LHCN-M2 (cell line): ENCODE measurements at regions not wholly inside any gene's neighbourhood (a gene's known extent, or its start where the extent isn't known, plus 50 kb on each side); places are given as distances from the start of the nearest gene placed in this dataset.

Experiments used
- DNase-seq: peaks from one replicate; pipeline ENCODE4 v3.0.0-alpha.2; 2012; ENCODE audit warnings: low read depth

DNA sequence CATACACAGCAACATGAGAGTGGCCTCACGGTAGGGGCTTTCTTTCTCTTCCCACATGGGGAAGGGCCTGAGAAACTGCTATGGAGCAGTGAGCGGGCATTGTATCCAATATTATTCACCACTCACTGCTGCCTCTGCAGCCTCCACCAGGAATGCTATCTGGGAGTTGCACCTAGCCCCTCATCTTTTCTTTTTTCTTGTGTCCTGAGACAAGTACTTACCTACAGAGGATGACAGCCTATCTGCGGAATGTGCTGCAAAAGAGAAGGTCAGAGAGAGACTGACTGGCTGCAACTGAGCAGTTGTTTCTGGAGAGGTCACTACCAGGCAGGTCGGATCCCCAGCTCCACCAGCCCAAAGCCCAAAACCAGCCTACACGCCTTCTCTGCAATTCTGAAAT lies 52.1 kb upstream of the HTATIP2 start:
- DNase-seq = no peak

DNA sequence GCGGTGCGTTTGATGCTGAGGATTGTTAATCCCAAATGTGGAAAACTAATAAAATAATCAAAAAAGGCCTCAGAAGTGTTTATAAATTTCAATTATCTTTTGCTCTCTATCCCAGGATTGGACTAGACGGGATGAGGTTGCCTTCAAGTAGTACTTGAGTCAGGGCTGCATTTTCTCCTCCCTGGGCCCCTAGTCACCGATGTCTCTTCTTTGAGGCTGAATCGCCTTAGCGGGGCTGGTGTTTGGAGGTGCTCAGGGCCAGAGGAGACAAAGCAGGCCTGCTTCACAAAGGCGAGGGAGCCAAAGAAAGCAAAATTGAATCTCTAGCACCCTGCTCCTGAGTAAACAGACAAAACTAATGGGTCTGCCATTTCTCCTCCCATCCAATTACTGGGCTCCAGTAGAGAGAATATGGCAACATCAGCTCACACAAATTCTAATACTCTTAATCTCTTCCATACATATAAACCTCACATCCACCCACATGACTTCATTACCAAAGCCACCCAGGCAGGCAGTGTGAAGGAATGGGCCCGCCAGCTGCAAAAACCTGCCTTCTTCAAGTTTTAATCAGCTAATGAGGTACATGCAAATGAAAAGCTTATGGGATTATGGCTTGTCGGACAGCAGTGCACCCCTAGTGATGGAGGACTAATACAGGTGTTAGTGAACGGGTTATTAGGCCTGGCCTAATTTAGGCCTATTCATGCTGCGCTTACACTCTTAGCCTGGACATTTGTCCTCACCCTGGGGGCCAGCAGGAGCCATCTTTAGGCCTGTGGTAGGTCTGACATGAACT lies 52.7 kb upstream of the HTATIP2 start:
- DNase-seq = no peak

DNA sequence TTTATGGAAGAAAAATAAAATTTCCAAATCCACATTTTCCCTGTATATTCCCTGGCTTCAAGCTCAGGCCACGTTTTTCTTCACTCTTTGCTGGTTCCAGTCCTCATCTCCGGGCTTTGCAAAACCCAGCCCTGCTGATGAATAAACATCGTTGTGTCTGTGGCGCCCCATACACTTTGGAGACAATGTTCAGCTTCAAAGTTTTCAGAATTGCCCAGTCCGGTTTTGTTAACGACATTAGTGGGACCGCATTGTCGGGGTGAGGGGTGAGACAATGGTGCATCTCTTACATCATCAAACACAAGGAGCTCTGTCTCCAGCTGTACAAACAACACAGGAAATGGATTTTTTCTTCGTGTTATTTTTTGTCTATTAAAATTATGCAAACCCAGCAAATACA lies 53.4 kb upstream of the HTATIP2 start:
- DNase-seq = no peak

GRCh38 chr11:20309231-20310025 lies 54.1 kb upstream of the HTATIP2 start:
- DNase-seq = no peak

DNA sequence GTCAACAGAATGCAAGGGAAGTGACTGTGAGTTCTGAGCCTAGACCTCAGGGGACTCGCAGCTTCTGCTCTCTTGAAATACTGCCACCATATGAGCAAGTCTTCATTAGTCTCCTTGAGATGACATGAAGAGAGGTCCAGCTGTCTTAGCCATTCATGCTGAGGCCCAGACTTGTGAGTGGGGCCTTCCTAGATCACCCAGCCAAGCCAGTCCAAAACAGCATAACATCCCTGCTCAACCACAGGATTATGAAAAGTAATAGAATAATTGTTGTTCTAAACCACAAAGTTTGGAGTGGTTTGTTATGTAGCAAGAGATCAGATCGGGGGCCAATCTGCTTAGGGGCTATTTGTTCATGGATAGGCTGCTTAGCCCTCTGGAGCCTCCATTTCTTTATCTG lies 54.9 kb upstream of the HTATIP2 start:
- peak; percentile 8 for DNase-seq

GRCh38 chr11:20303391-20303965 lies 60.0 kb upstream of the HTATIP2 start:
- DNase-seq = no peak

DNA sequence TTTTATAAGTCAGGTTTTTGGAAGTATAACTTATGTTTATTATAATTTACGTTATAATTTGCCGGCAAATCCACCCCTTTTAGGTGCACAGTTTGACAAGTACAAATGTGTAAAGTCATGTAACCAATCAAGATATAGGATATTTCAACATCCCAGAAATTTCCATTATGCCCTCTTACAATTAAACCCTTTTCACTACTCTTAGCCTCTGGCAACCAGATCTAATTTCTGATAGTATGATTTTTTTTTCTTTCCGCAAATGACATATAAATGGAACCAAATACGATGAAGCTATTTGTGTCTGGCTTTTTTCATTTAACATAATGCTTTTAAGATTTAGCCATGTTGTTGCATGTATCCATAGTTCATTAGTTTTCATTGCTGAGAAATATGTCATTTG lies 69.5 kb upstream of the HTATIP2 start:
- DNase-seq = no peak

DNA sequence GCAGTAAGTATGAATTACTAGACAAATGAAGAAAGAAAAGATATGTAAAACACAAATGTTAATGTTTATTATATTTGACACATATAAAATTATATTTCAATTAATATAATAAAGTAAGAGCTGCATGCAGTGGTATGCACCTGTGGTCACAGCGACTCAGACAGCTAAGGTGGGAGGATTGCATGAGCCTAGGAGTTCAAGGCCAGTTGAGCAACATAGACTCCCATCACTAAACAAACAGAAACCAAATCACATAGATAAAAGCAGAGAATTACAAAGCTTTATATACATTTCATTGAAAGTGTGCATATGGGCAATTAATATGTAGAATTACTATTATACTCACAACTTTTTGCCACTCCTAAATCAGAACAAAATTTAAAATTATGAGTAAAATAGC lies 70.0 kb upstream of the HTATIP2 start:
- DNase-seq = no peak

DNA sequence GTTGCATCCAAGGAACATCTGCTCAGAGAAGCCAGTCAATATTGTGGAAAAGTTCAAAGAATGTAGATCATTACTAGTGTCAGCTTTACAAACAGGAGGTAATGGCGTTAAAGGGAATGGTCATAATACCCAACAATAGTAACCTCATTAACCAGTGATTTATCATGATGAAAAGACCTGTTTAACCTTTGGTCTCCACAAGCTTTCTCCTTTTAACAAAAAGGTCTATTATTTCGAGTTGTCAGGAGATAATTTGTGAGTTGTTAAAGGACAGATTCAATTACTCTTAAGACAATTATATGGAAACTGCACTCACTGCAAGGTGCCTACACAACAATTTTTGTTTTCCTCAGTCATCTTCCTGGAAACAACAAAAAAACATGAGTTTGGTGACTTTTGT lies 73.8 kb upstream of the HTATIP2 start:
- no peak for DNase-seq

GRCh38 chr11:20283475-20283874 lies 80.0 kb upstream of the HTATIP2 start:
- no peak for DNase-seq

DNA sequence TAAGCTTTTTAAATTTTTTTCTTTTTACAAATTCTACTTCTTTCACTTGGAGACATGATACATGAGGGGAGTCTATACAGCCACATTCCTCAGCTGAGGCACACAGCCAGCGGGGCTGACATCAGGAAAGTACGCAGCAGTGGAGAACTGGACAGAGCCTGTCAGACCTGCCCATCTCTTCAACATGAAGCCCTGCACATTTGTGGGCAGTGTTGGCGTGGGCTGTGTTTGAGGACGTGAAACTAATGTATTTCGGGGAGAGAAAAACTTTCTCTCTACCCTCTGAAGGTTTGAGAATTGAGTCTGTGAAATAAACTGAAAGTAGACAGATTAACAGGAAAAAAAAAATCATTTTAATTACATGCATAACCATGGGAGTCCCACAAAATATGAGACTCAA lies 84.8 kb upstream of the HTATIP2 start:
- DNase-seq = no peak

- DNase-seq = no peak
These were observed 86.5 kb upstream of the HTATIP2 start for GRCh38 chr11:20277014-20277413.

DNA sequence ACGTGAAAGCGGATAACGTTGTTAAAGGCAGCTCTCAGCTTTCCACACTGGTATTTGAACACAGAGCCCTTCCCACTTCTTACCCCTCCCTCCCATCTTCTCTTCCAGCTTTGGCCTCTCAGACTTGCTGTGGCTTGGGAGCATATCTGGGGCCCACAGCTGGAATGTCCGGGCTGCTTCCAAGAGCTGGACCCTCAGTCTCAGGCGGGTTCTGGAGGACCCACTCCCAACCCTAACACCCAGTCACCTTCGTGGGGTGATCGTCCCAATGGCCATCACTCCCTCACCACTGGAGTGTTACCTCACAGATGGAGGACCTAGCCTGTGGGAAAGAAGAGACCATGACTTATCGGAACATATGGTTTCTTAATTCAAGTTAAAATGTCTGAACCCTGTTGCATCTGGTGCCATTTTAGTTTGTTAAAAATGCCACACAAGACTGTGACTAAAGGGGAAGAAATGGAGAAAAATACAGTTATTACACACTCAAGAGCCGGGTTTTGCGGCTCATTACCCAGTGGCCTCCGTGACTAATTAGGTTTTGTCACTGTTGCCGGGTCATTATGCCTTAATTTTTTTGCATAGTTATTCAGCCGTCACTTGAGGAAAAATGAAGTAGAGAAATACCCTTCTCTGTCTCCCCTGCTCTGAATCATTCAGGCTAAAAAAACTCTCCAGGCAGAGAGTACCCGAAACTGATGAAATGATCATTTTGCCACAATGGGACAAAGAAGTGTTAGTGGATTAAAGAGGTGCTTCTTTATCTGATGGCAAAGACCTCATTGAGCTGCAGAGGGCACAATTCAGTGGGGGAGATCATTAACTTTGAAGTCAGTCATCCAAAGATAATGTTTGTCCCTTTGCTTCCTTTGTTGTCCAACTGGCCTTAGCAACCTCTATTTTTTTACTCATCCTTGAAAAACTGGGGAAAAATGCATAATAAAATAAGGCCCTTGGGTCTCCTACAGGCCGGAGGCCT lies 87.2 kb upstream of the HTATIP2 start:
- DNase-seq = no peak

GRCh38 chr11:20274031-20274430 lies 89.5 kb upstream of the HTATIP2 start:
- DNase-seq = no peak

DNA sequence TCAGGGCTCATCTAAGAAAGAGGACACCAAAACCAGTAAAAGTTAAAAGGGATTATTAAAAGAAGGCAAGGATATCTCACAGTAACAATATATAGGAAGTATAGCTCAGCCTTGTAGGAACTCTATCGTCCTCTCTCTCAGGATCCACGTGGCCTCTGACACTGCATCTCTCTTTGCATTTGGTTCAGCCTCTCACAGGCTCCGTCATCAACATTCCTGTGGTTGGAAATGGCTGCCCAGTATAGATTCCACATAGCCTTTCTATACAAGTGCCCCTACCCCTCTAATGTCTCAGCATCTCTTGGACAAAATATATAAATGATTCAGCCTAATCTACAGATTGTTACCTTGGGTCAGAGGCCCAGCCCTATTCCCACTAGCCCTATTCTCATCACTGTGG lies 101.3 kb upstream of the DBX1 start:
- no peak for DNase-seq

DNA sequence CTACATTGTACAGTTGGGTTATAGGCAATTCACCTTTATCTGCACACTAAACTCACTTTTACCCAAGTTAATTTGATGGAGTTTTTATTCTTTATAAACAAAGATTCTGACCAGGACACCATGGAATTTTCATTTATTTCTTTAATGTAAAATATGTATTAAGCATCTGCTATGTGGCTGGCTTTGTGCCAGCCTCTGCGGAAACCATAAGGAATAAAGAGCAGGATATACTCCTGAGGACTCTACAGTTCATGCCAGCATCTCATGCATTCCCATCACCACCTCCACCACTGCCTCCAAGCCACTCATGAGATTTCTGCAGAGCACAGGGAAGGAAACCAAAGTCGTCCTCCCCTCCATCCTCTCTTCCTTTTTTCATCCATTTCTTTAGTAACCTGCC lies 100.0 kb upstream of the DBX1 start:
- no peak for DNase-seq

DNA sequence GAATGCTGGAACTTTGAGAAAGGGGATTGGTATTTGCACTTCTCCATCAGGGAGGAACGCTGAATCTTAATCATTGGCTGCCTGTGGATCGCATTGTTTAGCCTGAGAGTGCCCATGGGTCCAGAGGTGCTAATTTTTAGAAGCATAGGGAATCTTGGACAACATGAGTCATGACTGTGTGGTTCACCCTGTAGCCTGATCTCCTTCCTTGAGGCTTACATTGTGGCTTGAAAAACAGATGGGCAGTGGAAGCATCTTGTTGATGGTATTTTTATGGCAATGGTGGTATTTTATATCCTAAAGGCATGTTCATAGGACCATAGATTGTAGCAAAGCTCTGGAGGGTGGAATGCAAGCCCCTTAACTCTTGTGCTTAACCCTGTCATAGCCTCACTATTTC lies 99.2 kb upstream of the DBX1 start:
- peak; percentile 68 for DNase-seq

DNA sequence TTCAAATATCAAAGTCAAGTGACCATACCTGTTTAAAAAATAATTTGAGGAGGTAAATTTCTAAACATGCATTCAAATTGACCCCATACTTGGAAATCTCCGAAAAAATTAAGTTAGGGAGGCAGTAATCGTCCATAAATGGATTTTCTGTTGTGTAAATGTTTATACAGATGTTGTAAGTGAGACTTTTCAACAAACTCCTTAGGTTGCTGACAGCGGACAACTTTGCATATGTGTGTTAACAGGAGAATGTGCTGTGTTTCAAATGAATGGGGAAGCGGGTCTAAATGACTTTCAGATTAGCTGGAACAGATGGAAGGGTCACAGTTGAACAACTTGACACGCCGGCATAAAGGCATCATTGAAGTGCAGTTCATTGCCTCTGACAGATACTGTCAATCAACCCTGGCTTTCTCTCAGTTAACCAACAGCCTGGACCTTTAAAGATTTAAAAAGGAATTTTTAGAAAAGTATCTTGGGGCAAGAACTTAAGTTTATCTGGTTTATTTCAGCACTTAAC lies 98.2 kb upstream of the DBX1 start:
- DNase-seq = no peak

DNA sequence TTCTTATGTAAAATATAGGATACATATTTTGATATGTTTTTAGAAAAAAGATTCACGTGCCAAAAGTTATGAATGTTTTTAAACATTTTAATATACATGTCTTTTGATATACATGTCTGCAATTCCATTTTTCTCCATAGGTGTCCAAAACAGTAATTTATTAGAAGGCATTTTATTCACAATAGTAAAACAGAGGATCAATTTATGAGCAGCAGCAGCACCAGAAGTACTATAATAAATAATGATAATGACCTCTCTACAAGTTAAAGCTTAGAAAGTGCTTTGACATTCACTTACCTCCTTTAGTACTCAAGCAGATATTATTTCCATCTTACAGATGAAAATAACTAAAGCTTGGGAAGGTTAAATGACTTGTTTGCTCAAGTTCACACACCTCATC lies 96.7 kb upstream of the DBX1 start:
- no peak for DNase-seq

DNA sequence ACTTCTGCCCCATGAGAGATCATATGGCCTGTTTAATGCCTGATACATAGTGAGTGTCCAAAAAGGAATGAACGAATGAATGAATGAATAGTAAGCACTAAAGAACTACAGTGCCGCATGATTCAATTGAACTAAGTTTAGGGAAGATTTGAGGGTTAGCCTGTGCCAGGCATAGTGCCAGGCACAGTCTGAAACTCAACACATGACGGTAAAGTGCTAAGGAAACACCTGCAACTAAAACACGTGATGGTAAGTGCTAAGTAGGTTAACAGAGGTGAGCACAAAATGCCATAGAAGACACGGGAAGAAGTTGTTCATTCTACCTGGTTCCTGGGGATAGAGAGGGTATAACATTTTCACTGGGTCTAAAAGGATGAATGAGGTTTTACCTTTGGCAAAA lies 93.5 kb upstream of the DBX1 start:
- DNase-seq = no peak

DNA sequence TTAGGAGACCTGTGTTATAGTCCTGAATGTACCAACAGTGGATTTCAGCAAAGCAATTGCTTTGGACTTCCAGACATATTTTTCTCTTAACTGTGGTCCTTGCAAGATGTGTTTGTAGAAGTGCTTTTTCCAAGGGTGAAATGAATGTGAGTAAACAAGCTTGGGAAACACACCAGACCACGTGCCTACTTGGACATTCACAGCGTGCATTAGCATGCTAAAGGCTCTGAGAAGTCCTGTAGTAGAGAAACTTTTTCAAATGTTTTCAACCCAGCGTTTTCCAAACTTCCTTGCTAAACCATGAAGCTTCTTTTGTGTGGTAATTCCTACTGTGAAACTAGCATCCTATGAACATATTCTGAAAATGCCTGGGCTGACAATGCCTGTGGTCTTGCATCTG lies 91.2 kb upstream of the DBX1 start:
- no peak for DNase-seq
